Skin epidermis (tissue), 12 donors: ENCODE measurements at regions not wholly inside any gene's neighbourhood (a gene's known extent, or its start where the extent isn't known, plus 50 kb on each side); places are given as distances from the start of the nearest gene placed in this dataset.

ENCODE experiments used
- H3K27ac ChIP-seq, 21 experiments: fragments of 200-600 bp; sonication (generic) in 11 of 21; one replicate each; pipeline ENCODE4 v1.5.0; 2020; ENCODE audit warnings: mild to moderate bottlenecking in 3 of 21, inconsistent platforms in 2 of 21, moderate library complexity in 2 of 21
- H3K4me3 ChIP-seq, 7 experiments: fragments of 200-600 bp; sonication (generic) in 2 of 7; one replicate each; pipeline ENCODE4 v1.5.0; 2020; ENCODE audit warnings: inconsistent platforms in 2 of 7, mild to moderate bottlenecking in 2 of 7, moderate library complexity in 1 of 7

- H3K27ac ChIP-seq, result no peak overlapping the region
- no peak overlapping the region for H3K4me3 ChIP-seq
Measured at GRCh38 chr16:86786994-86787393, 208.6 kb downstream of the FOXL1 start.

GRCh38 chr16:86787538-86787937, 209.2 kb downstream of the FOXL1 start:
- H3K27ac ChIP-seq, result no peak overlapping the region
- H3K4me3 ChIP-seq, result no peak overlapping the region

- H3K27ac ChIP-seq, result no peak overlapping the region
- no peak overlapping the region for H3K4me3 ChIP-seq
Measured at GRCh38 chr16:86789621-86790051, 211.3 kb downstream of the FOXL1 start.

DNA sequence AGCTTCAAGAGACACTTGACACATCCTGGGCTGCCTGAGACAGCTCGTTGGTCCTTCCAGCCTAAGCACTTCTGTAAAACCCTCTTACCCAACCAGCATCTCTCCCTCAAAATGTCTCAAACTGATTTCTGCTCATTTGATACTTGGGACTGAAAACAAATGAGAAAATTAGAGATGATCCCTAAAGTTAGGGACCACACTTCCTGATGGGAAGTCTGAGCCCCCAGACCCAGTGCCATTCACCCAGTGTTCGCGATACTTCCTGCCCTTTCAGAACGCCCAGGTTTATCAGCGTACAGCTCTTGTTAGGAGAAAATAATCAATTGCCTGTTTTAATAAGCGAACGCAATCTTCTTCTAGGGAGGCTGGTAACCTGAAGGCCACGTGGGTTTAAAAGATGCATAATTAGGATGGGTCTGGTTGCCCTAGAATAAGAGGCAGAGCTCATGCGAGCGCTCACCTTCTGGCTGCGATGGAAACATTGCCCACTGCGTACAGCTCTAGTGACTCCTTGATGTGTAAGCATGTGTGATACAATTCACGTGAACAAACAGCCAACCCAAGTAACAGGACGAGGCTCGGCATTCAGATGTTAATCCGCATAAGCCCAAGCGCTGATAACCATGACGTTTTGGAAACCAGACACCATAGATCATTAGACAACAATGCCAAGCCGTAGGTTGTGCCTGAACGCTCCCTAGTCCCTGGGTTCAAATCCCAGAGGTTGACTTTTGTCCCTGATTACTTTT, 213.1 kb downstream of the FOXL1 start:
- Histone ChIP-seq H3K27ac (no peak overlapping the region), H3K4me3 (no peak overlapping the region)

- no peak overlapping the region for H3K4me3 ChIP-seq
- H3K27ac ChIP-seq, result no peak overlapping the region
Measured at GRCh38 chr16:86794216-86794864, 216.0 kb downstream of the FOXL1 start.

DNA sequence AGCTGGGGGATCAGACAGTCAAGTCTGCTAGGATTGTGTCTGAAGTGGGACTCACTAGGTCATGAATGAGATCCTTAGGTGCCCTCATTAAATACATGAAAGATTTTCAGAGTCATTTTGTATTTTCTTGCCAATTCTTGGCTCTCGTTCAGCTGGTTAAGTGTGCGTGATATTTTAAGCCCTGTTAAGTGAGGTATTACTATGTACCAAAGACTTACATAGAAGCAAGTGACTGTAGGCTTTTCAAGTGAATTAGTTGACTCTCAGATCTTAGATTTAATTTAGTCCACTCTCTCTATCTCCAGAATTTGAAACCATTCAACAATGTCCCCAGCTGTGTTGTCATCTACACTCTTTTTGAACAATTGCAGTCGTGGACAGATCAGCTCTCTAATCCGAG, 219.4 kb downstream of the FOXL1 start:
- Histone ChIP-seq H3K4me3 (no peak overlapping the region), H3K27ac (no peak overlapping the region)

DNA sequence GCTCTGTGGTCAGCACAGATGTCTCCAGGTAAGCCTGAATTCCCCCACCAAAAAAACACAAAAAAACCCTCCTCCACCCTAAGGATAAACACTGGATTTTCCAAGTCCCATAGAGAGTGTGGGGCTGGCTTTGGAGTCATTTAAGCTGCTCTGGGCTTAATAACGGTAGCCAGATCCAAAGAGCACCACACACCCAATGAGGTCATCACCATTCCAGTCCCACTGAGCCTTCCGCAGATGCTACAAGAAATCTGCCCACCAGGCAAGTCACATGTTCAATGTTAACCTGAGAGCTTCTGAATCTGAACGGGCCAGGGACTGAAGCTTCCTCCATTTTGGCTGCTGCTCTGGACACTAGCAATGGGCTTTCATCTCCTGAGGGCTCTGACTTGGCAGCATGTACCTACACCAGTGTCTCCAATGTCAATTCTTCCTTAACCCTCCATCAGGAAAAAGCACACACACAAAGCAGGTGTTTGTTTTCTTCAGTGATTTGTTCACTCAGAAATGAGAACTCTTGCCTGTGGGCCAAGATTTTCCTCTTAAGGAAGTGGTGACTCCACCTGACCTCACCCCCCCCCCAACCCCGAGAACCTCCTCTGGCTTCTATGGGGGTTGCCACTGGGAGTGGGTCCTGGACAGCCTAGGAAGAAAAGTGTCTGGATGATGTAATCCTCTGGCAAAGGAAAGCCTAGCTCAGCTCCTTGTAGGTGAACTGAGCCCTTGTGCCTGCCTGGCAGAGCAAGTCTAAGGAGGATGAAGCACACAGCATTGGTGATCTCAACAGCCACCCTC, 220.1 kb downstream of the FOXL1 start:
- Histone ChIP-seq H3K4me3 (no peak overlapping the region), H3K27ac (no peak overlapping the region)

DNA sequence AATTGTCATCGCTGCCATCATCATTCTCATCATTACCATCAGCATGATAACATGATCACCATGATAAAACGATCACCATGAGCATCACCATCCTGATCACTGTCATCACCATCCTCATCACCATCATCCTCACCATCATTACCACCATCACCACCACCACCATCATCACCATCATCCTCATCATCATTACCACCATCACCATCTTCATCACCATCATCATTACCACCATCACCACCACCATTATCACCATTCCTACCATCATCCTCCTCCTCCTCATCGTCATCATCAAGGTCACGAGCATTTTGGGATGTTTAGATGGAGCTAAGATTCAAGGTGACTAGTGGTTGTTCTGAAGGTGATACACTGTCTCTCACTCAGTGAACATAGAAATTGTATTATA, 221.0 kb downstream of the FOXL1 start:
- Histone ChIP-seq H3K4me3 (no peak overlapping the region), H3K27ac (no peak overlapping the region)

- Histone ChIP-seq H3K4me3 (no peak overlapping the region), H3K27ac (no peak overlapping the region)
Measured at GRCh38 chr16:86800894-86801293, 222.5 kb downstream of the FOXL1 start.

GRCh38 chr16:86802013-86802412, 223.7 kb downstream of the FOXL1 start:
- no peak overlapping the region for H3K27ac ChIP-seq

GRCh38 chr16:86805188-86805587, 226.8 kb downstream of the FOXL1 start:
- H3K27ac ChIP-seq, result no peak overlapping the region
- H3K4me3 ChIP-seq, result no peak overlapping the region

More at GRCh38 chr16:86802013-86802412, 223.7 kb downstream of the FOXL1 start:
- H3K4me3 ChIP-seq, result no peak overlapping the region

DNA sequence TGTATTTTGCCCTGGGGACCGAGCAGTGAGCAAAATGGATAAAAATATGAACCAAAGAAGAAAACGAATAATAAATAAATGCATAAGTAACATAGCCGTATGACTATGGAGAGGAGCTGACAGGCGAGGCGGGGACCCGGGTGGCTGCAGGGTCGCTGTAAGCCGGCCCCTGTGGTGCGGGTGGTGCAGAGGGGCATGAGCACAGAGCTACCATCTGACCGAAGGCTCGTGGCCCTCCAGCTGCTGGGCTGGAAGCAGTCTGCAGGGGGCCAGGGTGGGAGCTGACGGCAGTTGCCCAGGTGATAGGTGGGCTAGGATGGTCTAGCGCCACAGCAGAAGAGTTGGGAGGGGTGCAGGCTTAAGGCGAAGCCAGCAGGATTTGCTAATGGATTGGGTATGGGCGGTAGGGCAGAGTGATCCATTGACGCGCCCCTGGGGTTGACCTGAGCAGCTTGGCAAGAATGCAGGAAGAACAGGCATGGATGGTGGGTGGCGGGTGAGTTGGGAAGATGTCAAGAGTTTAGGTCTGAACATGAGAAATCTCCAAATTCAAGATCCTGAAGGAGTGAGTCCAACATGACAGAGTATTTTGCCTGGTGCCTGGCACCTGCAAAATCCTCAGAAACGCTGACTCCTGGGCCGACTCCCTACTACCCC, 228.0 kb downstream of the FOXL1 start:
- Histone ChIP-seq H3K27ac (no peak overlapping the region), H3K4me3 (no peak overlapping the region)

DNA sequence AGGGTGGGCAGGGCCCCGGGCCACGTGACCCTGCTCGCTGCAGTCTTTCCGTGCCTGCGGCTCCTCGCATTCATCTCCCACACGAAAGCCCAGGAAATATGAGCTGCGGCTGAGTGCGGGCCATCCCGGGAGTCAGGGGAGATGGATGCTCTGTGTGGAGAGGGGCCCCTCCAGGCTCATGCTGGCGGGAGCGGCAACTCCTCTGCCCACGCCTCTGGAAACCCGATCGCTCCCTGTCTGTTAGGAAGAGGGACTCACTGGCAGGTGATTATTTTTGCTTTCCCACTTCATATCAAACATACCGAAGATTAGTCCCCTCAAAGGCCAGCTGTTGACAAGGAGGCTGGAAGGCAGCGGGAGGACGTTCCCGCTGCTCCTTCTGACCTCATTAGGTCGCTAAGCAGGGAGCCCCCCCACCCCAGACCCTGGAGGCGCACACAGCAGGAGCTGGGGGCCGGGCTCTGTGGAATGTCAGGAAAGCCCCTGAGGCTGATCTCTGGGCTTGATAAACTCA, 228.5 kb downstream of the FOXL1 start:
- H3K27ac ChIP-seq, result no peak overlapping the region
- H3K4me3 ChIP-seq, result no peak overlapping the region

DNA sequence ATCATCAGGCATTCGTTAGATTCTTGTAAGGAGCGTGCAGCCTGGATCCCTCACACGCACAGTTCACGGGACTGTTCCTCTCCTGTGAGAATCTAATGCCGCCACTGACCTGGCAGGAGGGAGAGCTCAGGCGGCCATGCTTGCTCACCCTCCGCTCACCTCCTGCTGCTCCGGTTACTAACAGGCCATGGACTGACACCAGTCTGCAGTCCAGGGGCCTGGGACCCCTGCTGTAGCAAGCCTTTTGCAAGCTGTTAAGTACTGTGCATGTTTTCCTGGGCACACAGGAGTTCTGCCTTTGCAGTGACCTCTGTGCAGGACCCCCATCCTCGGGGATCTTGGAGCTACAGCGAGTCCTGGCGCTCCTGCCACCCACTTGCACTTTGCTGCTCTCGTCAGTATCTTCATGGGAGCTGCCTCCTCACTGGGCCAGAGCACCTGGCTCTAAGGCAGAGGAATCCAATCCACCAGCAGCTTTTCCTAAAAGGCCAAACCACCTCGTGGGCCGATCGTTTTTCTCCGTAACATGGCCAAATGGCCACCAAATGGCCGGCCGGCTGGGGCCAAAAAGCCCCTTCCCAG, 230.6 kb downstream of the FOXL1 start:
- no peak overlapping the region for H3K27ac ChIP-seq
- no peak overlapping the region for H3K4me3 ChIP-seq

- Histone ChIP-seq H3K4me3 (no peak overlapping the region), H3K27ac (no peak overlapping the region)
Measured at GRCh38 chr16:86809458-86809955, 231.2 kb downstream of the FOXL1 start.

DNA sequence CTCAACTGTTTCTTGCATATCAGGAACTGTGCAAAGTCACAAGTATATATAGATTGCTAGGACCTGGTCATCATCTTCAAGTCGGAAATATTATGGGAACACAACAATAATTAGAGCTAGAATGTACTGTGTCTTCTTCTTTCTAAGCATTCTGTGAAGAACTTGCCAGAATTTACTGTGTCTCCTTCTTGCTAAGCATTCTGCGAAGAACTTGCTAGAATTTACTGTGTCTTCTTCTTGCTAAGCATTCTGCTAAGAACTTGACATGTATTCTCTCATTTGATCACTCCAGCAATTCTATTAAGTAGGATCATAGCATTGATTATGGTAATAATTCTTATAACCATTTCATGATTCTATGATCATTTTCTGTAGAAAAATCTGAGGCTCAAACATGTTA, 231.7 kb downstream of the FOXL1 start:
- Histone ChIP-seq H3K27ac (no peak overlapping the region), H3K4me3 (no peak overlapping the region)

GRCh38 chr16:86812363-86812970, 234.1 kb downstream of the FOXL1 start:
- no peak overlapping the region for H3K27ac ChIP-seq

GRCh38 chr16:86814256-86814655, 235.9 kb downstream of the FOXL1 start:
- H3K4me3 ChIP-seq, result no peak overlapping the region
- H3K27ac ChIP-seq, result no peak overlapping the region

More at GRCh38 chr16:86812363-86812970, 234.1 kb downstream of the FOXL1 start:
- H3K4me3 ChIP-seq, result no peak overlapping the region
